IgD-negative memory B cell (primary cell): ENCODE measurements at regions not wholly inside any gene's neighbourhood (a gene's known extent, or its start where the extent isn't known, plus 50 kb on each side); places are given as distances from the start of the nearest gene placed in this dataset.
A peak's percentile ranks its signal among the peaks of the same experiment; 100 is the strongest.

Experiments used
- H3K27ac Mint-ChIP-seq, 3 donors: one replicate each; pipeline ENCODE4 v1.8.0; 2020 to 2022; ENCODE audit warnings: mild to moderate bottlenecking in 3 of 3, mixed read lengths in 3 of 3, moderate library complexity in 1 of 3
- H3K27me3 Mint-ChIP-seq: one replicate; pipeline ENCODE4 v1.8.0; 2021; ENCODE audit warnings: mixed read lengths
- H3K36me3 Mint-ChIP-seq: one replicate; pipeline ENCODE4 v1.8.0; 2020; ENCODE audit warnings: mild to moderate bottlenecking, mixed read lengths
- H3K4me1 Mint-ChIP-seq, 3 donors: one replicate each; pipeline ENCODE4 v1.8.0; 2020 to 2022; ENCODE audit warnings: mixed read lengths in 3 of 3, mild to moderate bottlenecking in 1 of 3
- H3K4me3 Mint-ChIP-seq, 4 donors: one replicate each; pipeline ENCODE4 v1.8.0; 2020 to 2022; ENCODE audit warnings: mild to moderate bottlenecking in 4 of 4, mixed read lengths in 4 of 4, moderate library complexity in 3 of 4
- H3K9me3 Mint-ChIP-seq, 3 donors: one replicate each; pipeline ENCODE4 v1.8.0; 2020 to 2021; ENCODE audit warnings: mixed read lengths in 3 of 3, mild to moderate bottlenecking in 1 of 3

DNA sequence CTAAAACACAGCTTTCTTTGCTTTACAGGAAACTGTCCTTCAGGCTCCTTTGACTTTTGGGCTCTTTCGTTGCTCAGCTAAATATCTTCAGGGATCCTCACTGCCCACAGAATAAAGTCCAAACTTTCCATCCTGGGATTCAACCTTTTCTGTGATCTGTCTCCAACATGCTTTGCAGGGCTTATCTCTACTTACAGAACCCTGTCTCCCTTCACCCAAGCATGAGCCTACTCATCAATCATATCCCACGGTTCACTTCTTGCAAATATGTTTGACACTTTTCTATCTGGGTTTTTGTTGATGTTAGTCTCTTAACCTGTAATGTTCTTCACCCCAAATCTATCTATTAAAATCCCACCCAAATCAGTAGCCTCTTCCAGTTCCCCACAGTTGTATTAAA, 93.5 kb upstream of the ADRA1D start:
- Mint-ChIP-seq H3K4me3 (no peak overlapping the region), H3K9me3 (peaks cover 0 to 5% (median 0%) of the 10 kb centered on the region in 3 donors), H3K27ac (no peak overlapping the region), H3K4me1 (no peaks in the 10 kb centered on the region), H3K27me3 (no peaks in the 10 kb centered on the region), H3K36me3 (no peaks in the 10 kb centered on the region)

DNA sequence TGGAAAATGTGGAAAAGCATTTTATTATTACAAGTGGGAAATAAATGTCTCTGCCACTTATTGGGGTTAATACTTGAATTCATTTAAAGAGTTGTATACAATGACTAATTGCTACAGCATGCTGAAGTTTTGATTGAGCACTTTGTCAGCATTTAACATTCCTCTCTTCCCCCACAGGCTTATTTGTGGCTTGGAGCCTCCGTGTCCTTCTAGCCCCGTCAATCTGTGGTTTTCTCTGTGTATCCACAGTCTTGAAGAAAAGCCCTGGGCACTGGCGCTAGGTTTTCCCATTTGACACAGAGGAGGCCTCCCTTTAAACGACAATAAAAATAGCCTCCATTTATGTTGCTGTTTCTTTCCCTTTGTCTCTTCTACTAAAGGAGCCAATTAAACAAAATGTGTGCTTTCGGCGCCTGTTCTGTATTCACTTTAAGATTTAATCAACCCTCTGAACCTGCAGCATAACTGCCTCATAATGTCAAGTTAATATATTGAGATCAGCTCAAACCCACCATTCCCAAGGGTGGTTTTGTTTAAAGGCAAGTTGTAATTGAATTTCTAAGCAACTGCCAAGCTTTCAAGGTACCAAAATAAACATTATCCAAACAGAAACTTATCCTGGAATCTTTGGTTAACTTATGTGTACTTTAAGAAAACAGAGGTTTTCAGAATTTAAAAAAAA, 92.9 kb upstream of the ADRA1D start:
- Mint-ChIP-seq H3K27ac (no peak overlapping the region), H3K4me1 (no peaks in the 10 kb centered on the region), H3K4me3 (no peak overlapping the region), H3K36me3 (no peaks in the 10 kb centered on the region), H3K9me3 (peaks cover 0 to 2% (median 0%) of the 10 kb centered on the region in 3 donors), H3K27me3 (no peaks in the 10 kb centered on the region)

DNA sequence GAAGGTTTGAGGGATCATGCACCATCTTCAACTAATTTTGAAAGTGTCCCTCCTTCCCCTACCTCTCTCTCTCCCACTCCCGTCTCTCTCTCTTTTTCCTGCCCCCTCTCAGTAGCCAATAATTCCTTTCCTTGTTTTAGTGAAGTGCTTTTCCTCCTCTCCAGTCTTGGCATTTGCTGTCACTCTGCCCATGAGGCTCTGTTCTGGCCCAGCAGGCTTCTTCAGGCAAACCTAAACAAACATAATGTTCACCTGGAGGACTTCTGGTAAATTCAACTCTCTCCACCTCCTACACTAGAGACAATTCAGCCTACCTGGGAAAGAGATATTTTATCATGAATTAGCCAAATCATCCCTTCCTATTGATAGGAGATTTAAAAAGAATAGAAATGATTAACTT, 86.6 kb upstream of the ADRA1D start:
- Mint-ChIP-seq H3K4me1 (no peaks in the 10 kb centered on the region), H3K4me3 (peak overlapping the region in 1 of 4 donors; percentile 24), H3K36me3 (no peaks in the 10 kb centered on the region), H3K9me3 (no peaks in the 10 kb centered on the region), H3K27ac (no peak overlapping the region), H3K27me3 (peaks cover 6% of the 10 kb centered on the region)

DNA sequence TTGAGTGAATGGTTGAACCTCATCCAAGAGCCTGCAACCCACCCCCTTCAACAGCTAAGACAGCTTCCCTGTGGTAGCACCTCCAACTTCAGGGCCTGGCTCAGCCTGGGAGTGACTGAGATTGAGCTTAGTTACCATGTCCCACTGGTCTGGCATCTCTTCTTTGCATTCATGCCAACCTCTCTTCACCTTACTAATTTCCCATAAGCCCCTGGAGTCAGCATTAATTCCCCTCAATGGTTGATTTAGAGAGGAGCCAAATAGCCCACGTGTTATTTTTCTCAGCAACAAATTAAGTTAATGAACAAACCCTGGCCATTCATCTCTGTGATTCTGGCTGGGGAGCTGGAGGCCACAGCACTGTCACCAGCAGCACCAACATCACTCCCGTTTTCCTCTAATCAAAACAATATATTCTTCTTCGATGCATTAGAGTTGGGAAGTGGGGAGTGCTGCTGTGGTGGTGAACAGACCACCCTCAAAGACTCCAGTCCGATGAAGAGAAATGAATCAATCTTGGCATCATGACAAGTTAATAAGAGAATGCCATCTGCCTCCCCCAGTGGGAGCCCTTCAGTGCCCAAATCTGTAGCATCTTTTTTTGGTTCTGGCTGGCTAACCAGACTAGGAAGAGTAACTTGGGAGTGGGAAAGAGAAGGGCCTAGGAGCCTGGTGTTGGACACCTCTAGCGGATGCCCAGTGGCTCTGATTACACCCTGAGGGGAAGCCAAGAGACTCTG, 83.2 kb upstream of the ADRA1D start:
- H3K4me3 Mint-ChIP-seq: no peak overlapping the region
- no peak overlapping the region for H3K27ac Mint-ChIP-seq
- no peaks in the 10 kb centered on the region for H3K36me3 Mint-ChIP-seq
- no peaks in the 10 kb centered on the region for H3K9me3 Mint-ChIP-seq
- H3K27me3 Mint-ChIP-seq: peaks cover 6% of the 10 kb centered on the region
- no peaks in the 10 kb centered on the region for H3K4me1 Mint-ChIP-seq

DNA sequence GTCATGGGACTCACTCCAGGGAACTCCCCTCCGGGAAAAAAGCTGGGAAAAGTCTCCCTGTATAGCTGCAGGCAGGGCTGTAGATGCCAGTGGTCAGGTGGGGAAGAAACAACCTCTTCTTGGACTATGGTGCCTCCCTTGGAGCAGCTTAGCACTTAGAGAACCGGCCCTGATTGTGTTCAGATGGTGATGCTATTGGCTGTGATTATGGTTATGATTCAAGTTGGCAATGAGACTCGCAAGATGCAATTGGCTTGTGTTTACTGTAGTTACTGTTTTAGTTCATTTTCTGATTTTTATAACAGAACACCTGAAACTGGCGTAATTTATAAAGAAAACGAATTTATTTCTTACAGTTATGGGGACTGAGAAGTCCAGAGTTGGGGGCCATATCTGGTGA, 80.9 kb upstream of the ADRA1D start:
- Mint-ChIP-seq H3K4me1 (peaks cover 0 to 4% (median 2%) of the 10 kb centered on the region in 3 donors), H3K36me3 (no peaks in the 10 kb centered on the region), H3K27me3 (peaks cover 10% of the 10 kb centered on the region), H3K4me3 (no peak overlapping the region), H3K27ac (no peak overlapping the region), H3K9me3 (no peaks in the 10 kb centered on the region)

DNA sequence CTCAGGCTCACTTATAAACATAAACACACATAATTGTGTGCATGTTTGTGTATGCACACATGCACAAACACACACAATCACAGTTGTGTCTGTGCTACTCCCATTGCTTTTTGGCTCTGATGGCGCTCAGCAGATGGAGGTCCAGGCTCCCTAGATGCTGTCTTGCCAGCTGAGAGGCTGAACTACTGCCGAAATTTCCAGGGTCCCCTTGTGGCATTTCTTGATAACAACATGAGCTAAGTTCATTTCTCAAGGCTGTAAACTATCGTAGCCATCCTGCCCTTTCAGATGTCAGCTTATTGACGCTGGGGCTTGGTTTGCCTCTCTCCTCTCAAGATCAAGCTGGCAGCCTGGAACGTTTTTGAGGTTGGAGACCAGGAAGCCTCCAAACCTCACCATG, 80.1 kb upstream of the ADRA1D start:
- H3K4me3 Mint-ChIP-seq: no peak overlapping the region
- H3K4me1 Mint-ChIP-seq: peaks cover 0 to 4% (median 2%) of the 10 kb centered on the region in 3 donors
- no peaks in the 10 kb centered on the region for H3K36me3 Mint-ChIP-seq
- H3K27me3 Mint-ChIP-seq: peaks cover 9% of the 10 kb centered on the region
- H3K27ac Mint-ChIP-seq: no peak overlapping the region
- H3K9me3 Mint-ChIP-seq: no peaks in the 10 kb centered on the region

DNA sequence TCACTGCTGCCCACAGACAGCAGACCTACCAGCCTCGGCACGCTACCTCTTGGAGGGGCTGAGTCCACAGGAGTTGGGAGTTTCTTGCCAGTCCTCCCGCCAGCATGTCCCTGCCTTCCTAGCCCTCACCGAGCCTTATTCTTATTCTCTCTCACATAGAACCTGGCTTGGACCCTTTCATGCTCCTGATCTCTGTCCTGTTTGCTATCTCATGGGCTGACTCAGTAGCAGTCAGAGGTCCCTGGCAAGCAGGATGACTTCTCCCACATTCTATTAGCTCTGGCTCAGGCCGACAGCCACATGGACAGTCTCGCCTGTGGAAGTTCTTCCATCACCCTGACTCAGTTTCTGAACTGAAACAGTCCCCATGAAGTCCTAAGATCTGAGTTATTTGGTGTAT, 79.5 kb upstream of the ADRA1D start:
- Mint-ChIP-seq H3K9me3 (no peaks in the 10 kb centered on the region), H3K36me3 (no peaks in the 10 kb centered on the region), H3K27ac (no peak overlapping the region), H3K27me3 (peaks cover 14% of the 10 kb centered on the region), H3K4me1 (peaks cover 0 to 4% (median 2%) of the 10 kb centered on the region in 3 donors), H3K4me3 (no peak overlapping the region)

DNA sequence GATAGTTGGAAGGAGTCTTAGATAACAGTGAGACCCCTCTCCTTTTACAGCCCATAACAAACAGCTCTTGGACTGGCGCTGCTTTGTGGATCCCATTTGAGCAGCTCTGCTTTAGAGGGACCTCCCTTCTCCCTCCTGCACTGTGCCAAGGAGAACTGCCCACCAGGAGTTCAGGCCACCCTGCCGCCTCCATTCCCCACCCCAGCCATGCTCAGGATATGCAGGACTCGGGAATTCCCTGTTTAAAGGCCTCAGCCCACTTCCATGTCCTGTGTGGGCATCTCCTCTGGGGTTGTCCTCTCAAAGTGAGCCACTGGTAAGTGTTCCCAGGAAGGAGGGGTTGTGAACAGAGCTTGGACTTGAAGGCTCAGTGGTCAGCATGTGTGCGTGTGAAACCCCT, 78.9 kb upstream of the ADRA1D start:
- Mint-ChIP-seq H3K4me1 (peaks cover 0 to 4% (median 2%) of the 10 kb centered on the region in 3 donors), H3K36me3 (no peaks in the 10 kb centered on the region), H3K9me3 (no peaks in the 10 kb centered on the region), H3K27ac (no peak overlapping the region), H3K27me3 (peaks cover 13% of the 10 kb centered on the region), H3K4me3 (no peak overlapping the region)

DNA sequence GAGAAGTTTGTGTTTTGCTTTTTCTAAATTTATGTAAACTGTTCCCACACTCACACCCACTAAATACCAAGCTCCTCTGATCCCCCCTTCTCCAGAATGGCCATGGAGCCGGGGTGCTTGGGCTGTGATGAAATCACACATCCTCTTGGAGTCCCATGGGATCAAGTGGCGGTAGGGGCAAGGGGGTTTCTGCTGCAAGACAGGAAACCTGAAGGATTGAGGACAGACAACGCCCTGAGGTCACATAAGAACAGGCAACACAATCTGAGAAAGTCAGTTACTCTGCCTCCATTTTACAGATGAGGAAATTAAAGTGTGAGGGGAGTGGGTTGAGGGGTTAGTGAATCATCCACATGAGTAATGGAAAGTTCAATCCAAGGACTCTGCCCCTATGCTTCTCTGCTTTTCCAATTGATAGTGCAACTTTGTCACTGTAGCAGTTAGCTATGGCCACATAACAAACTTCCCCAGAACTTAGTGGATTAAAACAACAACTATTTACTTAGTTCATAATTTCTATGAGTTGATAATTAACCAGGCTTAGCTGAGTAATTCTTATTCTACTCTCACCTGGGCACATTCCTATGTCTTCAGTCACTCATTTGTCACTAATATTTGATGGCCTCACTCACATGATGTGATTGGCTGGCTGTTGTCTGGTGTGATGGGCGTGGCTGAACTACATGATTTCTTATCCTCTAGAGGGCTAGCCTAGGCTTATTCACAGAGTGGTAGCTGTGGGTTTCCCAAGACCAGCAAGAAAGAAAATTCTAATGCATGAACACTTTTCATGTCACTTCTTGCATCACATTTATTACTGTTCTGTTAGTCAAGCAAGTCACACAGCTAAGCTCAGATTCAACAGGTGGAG, 77.3 kb upstream of the ADRA1D start:
- Mint-ChIP-seq H3K27ac (peak overlapping the region in 1 of 3 donors; percentile 17), H3K4me1 (peaks cover 0 to 4% (median 2%) of the 10 kb centered on the region in 3 donors), H3K4me3 (peak overlapping the region in 1 of 4 donors; percentile 14), H3K36me3 (no peaks in the 10 kb centered on the region), H3K9me3 (no peaks in the 10 kb centered on the region), H3K27me3 (peaks cover 15% of the 10 kb centered on the region)

DNA sequence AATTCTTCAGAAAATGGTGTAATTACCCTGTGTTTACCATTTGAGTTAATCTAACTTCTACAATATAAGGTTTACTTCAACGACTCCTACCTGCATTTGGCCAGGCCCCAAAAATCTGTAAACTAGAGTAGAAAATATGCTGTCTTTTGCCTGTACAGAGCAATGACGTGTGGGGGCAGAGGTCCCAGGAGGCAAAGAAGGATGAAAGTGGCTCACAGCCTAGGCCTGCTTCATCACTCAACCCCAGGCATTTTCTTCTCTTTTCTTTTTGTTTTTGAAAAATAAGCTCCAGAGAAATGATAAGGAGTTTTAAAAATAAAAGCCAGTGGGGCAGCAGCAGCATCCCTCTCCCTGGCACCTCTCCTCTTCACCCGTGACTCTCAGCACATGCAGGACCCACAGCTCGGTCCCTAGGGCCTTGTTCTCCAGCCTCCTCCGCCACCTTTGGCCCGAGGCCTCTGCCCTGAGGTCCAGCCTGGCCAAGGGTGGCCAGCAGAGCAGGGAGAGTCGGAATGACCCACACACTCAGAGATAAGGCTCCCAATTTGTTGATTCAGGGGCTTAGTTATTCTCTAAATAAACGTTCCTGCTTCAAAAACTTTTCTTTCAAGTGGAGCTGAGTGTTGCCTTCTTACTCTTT, 76.6 kb upstream of the ADRA1D start:
- H3K36me3 Mint-ChIP-seq: no peaks in the 10 kb centered on the region
- peak overlapping the region in 2 of 4 donors; percentile 12 to 14 for H3K4me3 Mint-ChIP-seq
- peaks cover 0 to 4% (median 3%) of the 10 kb centered on the region in 3 donors for H3K4me1 Mint-ChIP-seq
- H3K9me3 Mint-ChIP-seq: no peaks in the 10 kb centered on the region
- peaks cover 14% of the 10 kb centered on the region for H3K27me3 Mint-ChIP-seq
- no peak overlapping the region for H3K27ac Mint-ChIP-seq

DNA sequence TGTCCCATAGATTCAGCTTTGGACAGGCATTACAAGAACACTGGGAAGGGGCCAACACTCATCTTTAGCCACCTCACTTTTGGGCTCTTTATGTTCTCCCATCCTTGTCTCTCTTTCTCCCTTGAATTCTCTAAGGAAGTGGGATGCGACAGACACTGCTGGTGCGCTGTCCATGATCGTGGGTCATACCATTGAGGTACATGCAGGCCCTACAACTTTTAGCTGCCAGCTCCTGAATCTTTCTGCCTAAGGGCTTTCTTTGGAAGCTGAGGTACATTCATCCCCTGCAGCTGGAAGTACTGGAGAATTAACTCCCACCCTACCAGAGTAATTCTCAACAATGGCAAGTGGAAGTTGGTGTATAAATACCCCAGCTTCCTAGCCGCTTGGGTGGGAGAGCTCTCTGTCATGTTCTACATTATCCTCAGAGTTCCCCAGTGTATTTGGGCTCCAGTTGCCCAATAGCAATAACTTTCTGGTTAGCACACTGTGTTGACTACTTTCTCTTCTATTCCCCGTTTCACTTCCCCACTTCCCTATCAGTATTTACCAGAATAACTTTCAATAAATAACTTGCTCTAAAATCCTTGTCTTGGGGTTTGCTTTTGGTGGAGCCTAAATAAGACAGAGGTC, 75.6 kb upstream of the ADRA1D start:
- Mint-ChIP-seq H3K4me1 (peaks cover 0 to 4% (median 3%) of the 10 kb centered on the region in 3 donors), H3K27ac (no peak overlapping the region), H3K9me3 (no peaks in the 10 kb centered on the region), H3K27me3 (peaks cover 14% of the 10 kb centered on the region), H3K4me3 (no peak overlapping the region), H3K36me3 (no peaks in the 10 kb centered on the region)

DNA sequence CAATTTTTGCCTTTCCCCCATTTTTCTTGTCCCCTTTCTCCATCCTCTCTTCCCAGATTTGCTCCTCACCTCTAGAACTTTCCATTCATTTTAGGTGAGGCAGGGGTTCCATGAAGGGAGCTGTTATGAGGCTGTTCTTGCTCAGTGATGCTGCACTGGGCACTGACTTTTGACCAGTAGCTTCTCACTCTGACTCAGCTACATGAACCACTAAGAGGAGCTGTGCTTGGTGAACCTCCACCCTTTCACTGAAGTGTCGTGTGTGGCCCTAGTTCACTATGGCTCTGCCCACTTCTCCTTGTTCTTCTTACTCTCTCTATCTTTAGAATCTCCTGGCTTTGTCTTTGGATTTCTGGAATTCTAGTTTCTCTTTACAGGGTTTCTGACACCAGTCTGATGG, 73.4 kb upstream of the ADRA1D start:
- peaks cover 0 to 4% (median 3%) of the 10 kb centered on the region in 3 donors for H3K4me1 Mint-ChIP-seq
- no peak overlapping the region for H3K27ac Mint-ChIP-seq
- H3K36me3 Mint-ChIP-seq: peaks cover 3% of the 10 kb centered on the region
- no peak overlapping the region for H3K4me3 Mint-ChIP-seq
- peaks cover 0 to under 1% (median 0%) of the 10 kb centered on the region in 3 donors for H3K9me3 Mint-ChIP-seq
- H3K27me3 Mint-ChIP-seq: peaks cover 16% of the 10 kb centered on the region

DNA sequence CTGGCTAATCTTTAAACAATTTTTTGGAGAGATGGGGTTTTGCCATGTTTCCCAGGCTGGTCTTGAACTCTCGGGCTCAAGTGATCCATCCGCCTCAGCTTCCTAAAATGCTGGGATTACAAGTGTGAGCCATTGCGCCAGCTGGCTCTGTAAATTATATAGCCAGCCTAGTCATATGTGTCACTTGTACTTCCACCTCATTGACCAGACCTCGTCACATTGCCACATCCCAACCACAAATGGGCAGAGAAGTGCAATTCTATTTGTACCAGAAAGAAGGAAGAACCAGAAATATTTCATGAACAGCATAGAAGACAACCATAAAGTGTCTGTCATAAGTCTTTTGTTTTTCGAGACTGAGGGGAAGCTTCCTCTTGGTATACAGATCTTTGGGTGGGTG, 71.2 kb upstream of the ADRA1D start:
- H3K4me1 Mint-ChIP-seq: peaks cover 0 to 1% (median under 1%) of the 10 kb centered on the region in 3 donors
- H3K9me3 Mint-ChIP-seq: peaks cover 0 to 8% (median 5%) of the 10 kb centered on the region in 3 donors
- no peak overlapping the region for H3K4me3 Mint-ChIP-seq
- peaks cover 3% of the 10 kb centered on the region for H3K36me3 Mint-ChIP-seq
- H3K27ac Mint-ChIP-seq: no peak overlapping the region
- H3K27me3 Mint-ChIP-seq: peaks cover 12% of the 10 kb centered on the region

DNA sequence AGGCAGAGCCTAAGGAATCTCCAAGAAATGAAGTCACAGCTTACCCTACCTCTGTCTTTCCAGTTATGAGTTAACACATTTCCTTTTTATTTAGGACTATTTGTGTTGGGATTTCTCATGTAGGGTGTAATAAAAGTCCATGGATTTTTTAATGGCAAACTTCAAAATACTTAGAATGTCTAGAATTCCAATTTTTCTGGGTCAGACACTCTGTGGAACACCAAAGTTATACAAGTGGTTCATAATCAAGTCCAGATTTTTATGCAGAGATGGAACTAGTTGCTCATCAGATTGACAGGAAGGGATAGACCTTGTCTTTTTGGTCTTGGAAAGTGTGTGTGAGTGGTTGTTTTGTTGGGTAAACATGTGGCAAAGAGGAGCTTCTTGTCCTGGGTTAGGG, 69.8 kb upstream of the ADRA1D start:
- Mint-ChIP-seq H3K9me3 (peaks cover 0 to 8% (median 5%) of the 10 kb centered on the region in 3 donors), H3K4me1 (peaks cover 0 to 1% (median 0%) of the 10 kb centered on the region in 3 donors), H3K27ac (no peak overlapping the region), H3K36me3 (peaks cover 3% of the 10 kb centered on the region), H3K4me3 (no peak overlapping the region), H3K27me3 (peaks cover 9% of the 10 kb centered on the region)
